Stimulated activated CD8-positive, alpha-beta memory T cell treated with anti-CD3 and anti-CD28 coated beads, Interleukin-7, amount 100 ng/mL, for 1 hour (primary cell): ENCODE measurements at regions not wholly inside any gene's neighbourhood (a gene's known extent, or its start where the extent isn't known, plus 50 kb on each side); places are given as distances from the start of the nearest gene placed in this dataset.

Experiments used
- DNase-seq, 2 donors: peaks; one replicate each; pipeline ENCODE4 v3.0.0-alpha.2; 2020; ENCODE audit warnings: low read depth in 2 of 2

DNA sequence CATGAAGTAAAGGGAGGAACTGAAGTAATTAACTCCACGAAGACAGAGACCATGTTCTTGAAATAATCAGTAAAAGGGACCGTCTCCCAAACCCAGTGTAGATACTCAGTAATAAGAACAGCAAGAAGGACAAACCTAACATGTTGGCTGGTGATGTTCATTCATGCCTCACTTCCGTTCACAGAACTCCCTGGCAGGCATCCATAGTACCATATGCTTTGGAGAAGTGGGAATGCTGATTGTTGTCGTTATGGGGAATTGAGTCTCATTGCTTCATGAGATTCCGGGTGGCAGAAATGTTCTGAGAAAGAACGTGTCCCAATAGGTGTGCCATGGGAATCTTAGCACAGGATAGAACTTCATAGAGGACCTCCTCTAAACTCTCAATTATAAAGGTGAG, 452.3 kb downstream of the ZSWIM6 start:
- DNase-seq = no peak

DNA sequence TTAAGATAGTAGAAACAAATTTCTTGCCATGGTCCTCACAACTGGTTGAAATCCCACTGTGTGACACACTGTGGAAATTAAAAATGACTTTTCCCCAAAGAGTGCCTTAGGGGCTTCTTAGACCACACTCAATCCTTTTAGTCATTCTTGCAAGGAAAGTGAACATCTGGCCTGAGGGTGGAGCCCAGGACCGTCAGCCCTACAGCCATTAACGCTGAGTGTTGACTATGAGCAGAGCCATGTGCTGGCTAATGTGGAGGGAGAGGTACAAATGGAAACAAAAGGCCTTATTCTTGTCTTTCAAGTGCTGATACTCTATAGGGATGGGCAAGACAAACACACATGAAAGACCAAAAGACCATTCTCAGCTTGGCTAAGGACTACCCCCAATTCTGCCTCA, 456.5 kb downstream of the ZSWIM6 start:
- no peak for DNase-seq

DNA sequence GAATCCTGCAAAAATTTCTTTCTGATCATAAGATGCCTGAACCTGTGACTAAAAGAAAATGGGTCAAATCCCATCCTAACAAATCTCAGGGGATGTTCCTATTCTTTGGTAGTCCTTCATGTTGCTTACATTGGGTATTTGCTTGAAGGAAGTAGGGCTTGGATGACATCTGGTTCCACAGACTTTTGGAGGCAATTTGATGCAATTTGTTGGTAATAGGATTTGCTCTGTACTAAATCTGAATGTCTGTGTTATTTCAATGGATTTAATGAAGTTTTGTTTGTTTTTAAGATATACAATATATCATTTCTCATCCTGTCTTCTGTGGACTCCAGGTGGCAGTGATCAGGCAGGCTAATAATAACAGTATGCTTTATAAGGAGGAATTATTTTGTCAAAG, 457.9 kb downstream of the ZSWIM6 start:
- no peak for DNase-seq

DNA sequence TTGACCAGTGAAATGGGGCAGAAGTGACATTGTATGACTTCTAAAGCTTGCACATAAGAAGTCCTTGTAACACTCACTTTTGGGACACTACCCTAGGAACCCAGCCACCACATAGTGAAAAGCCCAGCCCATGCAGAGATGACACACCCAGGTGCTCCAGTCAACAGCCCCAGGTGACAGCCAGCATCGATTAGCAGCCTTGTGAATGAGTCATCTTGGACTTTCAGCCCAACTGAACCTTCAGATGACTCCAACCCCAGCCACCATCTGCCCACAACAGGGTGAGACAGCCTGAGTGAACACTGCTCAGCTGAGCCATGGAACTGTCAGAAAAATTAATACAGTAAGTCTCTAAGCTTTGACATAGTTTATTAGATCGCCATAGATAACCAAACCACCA, 458.6 kb downstream of the ZSWIM6 start:
- no peak for DNase-seq

DNA sequence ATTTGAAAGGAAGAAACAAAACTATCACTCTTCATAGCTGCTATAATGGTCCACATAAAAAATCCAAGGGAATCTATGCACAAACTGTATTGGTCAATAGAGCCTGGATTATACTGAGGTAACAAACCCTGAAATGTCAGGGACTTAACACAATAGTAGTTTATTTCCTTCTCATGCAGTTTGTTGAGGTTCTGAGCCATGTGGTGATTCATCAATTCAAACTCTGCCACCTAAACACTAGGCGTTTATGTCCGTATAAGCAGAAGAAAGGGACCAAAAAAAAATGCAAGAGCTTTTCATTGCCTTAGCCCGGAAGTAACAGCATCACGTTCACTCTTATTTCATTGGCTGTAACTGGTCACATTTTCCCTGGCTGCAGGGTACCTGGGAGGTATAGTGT, 464.7 kb downstream of the ZSWIM6 start:
- no peak for DNase-seq

DNA sequence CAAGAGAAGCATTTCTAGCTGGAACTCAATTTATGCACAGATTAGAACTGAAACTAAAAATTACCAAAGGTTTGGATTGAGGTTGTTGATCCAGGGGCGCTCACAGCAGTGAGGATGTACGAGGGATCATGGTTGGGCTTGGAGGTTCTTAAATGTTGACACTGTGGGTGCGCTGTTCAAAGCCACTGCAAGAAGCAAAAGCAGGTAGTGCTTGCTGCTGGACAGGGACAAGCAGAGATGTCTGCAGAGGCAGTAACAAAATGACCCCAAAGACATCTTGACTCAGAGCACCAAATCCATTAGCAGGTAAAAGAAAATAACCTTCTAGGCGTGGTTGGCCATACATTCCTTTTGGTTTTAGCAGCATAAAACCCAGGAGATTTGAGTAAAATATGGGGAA, 468.4 kb downstream of the ZSWIM6 start:
- DNase-seq = no peak

DNA sequence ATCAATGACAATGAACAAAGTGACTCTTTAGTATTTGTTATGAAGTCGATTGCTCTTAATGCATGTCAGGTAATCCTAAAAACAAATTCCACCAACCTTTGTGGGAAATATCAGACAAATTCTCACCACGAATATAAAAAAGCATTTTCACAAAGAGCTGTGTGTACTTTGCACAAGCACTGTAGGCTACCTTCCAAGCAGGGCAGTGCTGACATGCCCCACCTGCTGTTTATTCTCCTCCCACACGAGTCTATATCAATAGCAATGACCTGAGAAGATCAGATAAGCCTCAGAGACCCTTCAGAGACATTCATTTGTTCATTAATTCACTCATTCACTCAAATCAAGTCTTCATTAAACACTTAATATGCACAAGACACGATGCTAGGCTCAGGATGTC, 469.1 kb downstream of the ZSWIM6 start:
- DNase-seq = no peak

DNA sequence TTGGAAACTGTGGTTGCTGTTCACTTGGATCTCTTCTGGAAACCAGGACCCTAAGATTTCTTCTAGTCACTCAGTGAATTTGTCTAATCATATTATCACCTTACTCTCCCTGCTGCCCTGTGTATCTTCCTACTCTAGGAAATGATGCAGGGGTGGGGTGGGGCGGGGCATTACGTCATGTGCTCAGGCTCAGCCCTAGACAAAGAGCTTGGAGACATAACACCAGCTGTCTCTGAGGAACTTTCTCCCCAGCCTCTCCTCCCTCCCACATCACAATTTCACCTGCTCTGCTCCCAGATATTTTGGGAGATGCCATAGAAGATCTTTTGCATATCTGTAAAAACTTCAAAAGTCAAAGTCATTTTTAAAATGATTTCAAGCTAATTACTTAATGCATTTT, 470.4 kb downstream of the ZSWIM6 start:
- no peak for DNase-seq

DNA sequence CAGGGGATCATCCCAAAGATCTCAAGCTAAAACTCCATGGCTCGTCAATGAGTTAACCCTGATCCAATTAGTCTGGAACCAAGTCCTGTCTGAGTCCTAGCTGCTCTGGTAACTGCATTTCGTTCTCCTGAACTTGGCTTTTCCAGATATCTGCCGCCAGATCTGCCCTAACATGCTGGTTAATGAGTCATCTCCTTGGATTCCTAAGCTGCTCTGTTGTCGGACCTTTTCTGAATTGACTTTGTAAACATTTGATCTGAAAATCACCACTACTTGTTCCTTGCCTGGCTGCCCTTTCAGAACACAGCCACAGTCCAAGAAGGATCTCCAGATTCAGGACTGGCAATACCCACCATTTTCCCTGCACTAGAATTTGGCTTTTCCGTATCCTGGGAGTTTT, 473.0 kb downstream of the ZSWIM6 start:
- DNase-seq = no peak

DNA sequence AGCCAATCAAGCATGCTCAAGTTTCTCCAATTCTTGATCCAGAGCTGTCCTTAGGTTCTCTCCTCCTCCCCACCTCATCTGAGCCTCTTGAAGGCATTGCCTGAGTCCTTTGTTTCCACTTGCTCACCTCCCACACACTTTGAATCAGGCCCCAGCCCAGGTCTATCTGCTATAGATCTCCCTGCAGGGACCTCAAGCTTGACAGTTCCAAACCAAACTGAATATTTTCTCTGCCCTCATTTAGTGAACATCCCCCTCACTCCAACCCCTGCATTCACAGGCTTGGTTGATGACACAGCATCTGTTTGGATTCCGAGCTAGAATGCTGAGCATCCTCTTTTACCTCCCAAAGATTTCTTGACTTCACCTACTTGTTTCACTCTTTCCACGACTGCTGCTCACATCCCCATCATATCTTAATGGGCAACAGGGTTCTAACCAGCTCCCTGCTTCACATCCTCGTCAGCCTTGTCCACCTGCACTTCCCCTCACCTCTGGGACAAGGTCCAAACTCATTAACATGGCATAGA, 474.5 kb downstream of the ZSWIM6 start:
- DNase-seq = no peak

DNA sequence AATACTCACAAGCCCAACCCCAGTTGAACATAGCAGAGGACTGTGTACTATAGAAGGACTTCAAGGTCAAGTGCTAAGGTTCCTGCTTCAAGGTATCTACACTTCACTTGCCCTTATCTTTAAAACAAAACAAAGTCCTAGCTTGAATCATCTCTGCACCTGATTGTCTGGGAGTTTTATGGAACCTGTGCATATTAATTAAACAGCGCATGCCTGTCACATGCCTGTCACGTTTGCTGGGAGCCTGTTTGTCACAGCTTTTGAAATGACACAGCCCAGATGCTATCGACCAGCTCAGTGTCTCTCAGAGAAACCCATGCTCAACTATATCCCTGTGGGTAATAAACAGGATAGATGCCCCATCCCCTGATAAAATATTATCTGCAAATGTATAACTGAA, 476.0 kb downstream of the ZSWIM6 start:
- DNase-seq = no peak

DNA sequence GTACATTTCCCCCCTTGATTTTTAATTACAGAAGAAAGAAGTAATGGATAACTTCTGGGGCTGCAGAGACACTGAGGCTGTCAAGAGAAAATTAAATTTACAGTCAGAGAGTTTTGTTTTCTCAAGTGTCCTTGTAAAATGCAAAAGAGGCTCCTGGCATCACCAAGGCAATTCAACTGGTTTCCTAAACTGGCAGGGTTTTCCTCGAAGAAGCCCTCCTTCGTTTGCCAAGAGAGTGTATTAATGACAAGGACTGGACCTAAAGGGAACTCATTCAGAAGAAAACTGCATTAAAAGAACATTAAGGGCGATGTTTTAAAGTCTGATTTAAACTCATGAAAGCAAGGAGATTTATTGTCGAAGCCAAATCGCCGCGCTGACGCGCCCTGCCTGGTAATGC, 476.9 kb downstream of the ZSWIM6 start:
- DNase-seq = no peak

DNA sequence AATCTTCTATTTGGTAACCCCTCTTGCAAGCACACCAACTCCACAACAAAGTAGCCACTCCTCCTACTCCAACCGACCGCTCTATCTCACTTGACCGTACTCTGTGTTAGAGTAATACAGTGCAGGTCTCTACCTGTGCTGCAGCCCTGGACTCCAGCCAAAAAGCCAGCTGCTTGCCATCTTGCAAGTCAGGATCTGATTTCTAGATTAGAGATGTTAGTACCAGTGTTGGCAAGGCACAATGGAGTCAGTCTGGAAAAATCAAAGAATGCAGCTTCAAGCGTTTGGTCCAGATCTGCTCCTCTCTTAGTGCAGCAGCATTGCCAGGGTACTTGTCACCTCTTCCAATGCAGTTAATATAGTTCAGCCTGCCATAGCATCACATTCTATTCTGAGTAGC, 477.6 kb downstream of the ZSWIM6 start:
- no peak for DNase-seq

DNA sequence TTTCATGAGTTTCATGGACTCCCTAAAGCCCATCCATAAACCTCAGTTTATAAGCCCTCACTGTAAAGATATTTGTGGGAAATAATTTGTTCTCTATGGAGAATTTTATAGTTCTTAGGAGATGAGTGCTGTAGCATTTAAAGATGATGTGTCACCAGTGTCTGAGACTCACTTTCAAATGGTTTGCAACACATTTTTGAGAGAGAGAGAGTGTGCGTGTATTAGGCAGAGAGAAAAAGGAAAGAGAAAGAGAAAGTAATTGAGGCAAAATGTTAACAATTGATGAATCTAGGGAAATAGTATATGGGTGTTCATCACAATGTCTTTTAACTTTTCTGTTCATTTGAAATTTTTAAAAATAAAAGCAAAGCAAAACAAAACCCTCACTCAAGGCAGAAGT, 479.0 kb downstream of the ZSWIM6 start:
- DNase-seq = no peak

DNA sequence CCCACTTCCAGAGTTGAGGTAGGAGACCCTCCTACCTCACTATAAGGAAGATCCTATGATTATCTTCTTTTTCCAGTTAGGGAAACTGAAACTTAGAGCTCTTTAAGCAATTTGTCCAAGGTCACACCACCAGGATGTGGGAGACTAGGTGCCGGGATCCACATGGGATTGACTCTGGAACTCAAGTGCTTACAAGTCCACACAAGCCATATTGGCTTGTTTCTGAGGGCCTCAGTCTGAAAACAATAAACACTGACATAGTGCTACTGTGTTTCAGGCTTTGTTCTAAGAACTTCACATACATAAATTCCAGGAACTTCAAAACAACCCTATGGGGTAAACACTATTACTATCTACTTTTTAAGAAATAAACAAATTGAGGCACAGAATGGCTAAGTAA, 481.3 kb downstream of the ZSWIM6 start:
- DNase-seq = no peak

DNA sequence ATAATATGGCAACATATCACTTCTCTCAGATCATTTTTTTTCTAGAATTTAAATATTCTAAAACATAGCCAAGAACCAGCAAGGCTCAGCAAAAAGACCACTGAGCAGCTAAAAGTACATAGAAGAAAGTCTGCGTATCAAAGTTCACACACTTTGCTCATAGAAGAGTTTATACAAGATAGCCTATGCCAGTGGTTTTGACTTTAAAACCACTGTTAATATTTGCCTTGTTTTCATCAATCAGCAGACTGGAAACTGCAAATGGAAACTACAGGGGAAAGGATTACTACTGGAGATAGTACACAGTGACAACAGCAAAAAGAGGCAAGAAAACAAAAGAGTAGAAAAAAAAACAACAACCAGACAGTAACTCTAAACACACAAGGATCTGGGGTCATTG, 483.3 kb downstream of the ZSWIM6 start:
- DNase-seq = no peak

DNA sequence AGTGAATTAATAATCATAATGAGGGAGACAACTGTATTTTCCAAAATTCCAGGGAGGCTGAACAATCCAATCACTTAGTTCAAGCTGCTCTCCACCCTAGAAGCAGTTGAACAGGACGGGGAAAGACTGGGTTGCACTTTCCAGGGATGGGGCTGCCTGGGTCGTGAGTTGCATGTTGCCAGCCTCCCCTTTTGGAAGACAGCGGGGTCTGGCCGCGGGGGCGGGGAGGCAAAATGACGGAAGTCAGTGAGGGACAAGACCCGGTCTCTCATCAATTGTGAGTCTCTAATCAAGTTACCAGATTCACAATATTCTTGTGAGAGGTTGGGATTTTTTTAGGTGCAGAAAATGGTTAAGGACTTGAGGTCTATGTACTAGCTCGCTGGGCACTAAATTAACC, 484.1 kb downstream of the ZSWIM6 start:
- no peak for DNase-seq

DNA sequence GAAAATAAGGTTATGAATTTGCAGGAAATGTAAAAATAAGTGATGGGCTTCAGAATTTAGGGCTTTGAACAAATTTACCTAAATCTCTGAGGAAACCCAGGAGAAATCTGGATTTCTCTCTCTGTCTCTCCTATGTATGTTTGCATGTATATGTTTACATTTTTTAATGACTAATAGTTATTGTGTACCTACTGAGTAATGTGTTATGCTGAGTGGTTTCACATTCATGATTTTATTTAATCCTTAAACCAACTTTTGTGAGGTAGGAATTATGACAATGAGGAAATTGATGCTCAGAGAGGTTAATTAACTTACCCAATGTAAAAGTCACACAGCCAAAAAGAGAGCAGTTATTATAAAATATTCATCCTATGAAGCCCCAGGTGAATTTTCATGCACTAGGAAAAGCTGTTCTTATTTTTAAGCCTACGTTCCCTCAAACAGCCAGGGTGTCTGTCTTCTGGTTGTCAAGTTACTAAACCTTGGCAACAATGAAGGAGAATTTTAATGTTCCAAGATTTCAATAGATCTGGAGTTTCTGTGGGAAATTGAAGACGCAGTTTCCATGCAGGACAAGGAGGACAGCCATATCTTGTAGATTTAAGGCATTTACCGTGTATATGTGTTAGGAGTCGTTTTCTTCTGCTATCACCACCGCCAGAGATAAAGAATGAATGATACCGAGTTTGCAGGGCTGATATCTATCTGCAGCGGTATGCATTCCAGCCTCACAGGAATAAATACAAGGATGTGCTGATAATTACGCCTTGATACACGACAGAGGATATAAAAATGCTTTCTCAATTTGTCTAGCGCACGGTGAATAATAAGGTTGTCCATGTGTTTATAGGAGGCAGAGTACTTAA, 484.8 kb downstream of the ZSWIM6 start:
- no peak for DNase-seq

DNA sequence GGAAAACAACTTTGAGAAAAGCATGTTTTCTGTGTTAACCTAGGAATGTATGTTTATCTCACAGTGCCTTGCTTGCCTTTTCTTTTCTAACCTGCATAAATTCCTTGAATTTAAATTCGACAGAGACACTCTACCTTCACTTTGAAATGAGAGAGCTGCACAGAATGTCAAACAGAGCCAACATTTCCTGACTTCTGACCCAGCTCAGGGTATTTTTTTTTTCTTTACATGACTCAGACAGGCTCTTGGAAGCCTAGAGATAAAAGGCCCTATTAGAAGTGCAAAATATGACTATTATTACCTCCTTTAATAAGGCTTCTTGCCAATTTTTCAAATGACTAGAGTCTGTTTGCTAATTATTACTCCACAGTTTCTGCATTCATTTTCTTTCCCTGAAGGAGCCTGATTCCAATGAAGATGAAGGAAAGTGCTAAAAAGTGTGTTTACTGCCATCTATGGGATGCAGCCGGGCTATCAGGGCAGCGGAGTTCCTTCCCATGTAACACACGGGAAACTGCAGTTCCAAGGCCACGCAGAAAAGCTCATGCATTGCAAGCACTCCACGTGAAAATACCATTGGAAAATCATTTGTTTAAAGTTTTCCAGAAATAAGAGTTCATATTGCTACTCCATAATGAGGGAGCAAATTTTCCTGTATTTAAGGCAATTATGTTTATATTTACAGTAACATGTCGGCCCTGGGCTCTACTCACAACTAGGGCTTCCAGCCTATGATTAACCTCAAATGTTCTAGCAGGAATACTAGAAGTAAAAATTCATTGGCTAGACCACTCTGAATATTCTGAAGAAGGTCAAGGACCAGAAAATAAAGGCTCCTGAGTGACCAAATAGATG, 485.6 kb downstream of the ZSWIM6 start:
- no peak for DNase-seq

DNA sequence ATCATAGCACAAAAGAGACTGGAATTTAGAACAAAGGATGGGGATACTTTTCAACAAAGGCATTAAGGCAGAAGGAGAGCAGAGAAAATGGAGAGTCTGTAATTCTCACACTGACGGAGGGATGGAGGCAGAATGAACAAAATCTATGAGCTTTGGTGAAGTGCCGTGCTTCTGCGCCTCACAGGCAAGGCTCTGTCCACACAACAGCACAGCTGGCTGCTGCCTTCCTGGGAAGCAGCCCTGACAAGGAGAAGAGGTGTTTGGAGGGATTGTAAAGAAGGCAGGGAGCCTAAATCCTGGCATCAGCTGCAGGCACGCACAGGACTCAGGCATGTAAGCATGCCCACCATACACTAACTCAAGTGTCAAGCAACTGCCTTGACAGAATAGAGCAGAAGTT, 485.2 kb upstream of the KIF2A start:
- DNase-seq = no peak

DNA sequence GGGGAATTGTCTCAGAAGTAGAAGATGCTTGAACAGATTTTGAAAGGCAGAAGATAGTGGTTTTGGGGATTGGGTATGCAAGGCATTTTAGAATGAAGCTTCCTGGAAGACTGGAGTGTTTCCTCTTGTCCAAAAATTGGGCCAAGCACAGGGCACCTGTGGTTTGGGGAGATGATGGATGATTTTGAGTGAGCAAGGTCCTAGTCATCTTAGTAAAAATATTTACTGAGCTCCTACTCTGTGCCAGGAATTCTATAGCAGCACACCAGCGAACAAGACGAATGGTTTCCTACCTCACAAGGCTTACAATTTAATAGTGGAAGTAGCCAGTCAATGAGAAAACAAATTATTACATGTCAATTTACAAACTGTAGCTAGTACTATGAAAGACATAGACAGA, 484.4 kb upstream of the KIF2A start:
- DNase-seq = no peak

DNA sequence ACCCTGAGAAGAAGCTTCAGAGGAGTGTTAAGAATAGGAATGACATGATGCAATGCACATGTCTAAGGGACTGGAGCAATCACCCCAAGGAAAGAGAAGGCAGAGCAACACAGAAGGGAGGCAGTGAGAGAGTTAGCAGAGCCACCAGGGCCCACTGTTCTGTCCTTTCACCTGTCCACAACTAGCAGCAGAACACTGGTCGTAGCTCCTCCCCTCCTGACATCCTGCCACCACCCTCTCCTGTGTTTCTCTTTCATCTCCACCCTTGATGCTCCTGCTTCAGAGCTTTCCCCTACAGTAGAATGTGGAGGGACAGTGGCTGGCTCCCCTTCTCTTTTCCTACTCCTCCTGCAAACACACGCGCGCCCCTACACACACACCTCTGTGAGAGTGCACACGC, 483.4 kb upstream of the KIF2A start:
- DNase-seq = no peak

DNA sequence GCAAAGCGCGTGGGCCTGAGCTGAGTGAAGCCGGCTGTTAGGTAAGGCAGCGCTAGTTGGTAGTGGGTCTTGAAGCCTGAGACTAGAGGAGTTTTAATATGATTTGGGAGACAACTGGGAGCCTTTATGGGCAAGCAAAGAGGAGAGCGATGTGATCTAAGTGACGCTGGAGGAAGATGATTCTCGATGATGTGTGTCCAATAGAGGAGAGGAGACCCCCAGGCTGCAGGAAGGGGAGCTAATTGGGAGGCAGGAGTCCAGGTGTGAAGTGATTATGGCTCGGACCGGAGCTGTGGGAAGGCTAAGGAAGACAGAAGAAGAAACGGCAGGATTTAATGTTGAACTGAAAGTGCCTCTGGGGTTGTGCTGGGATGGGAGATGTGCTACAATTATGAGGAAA, 482.9 kb upstream of the KIF2A start:
- DNase-seq = no peak
